ENCODE measurements at regions not wholly inside any gene's neighbourhood (a gene's known extent, or its start where the extent isn't known, plus 50 kb on each side); places are given as distances from the start of the nearest gene placed in this dataset.
A peak's percentile ranks its signal among the peaks of the same experiment; 100 is the strongest.

DNA sequence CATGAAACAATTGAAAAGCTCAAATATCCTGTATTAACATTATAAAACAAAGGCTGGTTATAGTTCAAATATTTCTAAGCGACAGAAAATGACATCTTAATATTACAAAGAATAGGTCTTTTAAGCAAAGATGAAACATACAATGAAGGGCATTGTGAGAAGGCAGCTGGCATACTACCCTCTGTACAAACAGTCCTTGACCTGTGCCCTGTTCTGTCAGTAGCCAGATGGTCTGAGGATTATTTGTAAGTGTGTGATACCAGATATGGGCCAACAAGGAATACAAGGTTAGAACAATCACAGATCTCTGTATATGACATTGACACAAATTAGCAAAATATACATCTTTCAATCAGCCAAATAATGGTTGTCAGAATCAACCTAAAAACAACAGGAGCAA, 1350.4 kb downstream of the AMY1C start:
- no peak for TF ChIP-seq POLR2A (IDR thresholded peaks at IDR 0.05; ENCODE audit: low read depth, low read length)
- FAIRE-seq: no peak
- no peak for DNase-seq (ENCODE audit: insufficient read length, low spot score)

DNA sequence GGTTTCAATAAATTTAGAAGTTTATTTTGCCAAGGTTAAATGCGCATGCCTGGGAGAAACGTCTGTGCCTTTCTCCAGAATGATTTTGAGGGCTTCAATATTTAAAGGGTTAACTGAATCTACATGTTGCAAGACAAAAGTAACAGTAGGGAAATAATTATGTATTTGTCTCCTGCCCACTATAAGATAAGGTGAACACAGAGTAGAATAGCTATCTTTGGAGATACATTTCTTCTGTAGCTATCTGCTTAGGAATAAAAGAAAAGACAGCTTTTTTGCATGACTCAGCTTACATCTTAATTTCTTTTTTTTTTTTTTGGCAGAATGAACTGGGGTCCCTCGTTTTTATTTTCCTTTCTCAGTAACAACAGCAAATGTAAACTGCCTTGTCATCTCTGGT, 1351.6 kb downstream of the AMY1C start:
- no peak for TF ChIP-seq POLR2A (IDR thresholded peaks at IDR 0.05; ENCODE audit: low read depth, low read length)
- FAIRE-seq: no peak
- no peak for DNase-seq (ENCODE audit: insufficient read length, low spot score)

DNA sequence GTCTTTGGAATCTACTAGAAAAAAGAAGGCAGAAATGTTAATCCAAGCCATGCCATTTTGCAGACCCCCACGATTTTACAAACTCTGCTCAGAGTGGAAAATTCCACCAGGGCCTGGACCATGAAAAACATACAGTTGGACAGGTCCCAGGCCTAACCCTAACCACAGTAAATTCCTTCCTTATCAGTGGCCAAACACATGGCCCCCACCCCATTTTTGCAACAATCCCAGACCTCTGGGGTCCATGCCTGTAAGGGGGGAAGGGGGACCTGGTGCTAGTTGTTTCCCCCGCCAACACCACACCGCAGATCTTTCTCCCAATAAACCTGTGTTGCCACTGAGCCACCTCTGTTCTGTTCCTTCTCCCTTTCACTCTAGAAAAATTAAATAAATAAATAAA, 1352.7 kb downstream of the AMY1C start:
- no peak for FAIRE-seq

DNA sequence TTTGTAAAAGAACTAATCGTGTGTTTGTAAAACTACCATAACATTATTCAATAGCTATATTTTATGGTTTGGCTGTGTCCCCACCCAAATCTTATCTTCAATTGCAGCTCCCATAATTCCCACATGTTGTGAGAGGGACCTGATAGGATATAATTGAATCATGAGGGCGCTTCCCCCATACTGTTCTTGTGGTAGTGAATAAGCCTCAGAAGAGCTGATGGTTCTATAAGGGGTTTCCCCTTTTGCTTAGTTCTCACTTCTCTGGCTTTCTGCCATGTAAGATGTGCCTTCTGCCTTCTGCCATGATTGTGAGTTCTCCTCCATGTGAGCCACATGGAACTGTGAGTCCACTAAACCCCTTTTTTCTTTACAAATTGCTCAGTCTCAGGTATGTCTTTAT, 1372.3 kb downstream of the AMY1C start:
- FAIRE-seq: no peak
- no peak for DNase-seq (ENCODE audit: insufficient read length, low spot score)
- TF ChIP-seq POLR2A (IDR thresholded peaks at IDR 0.05; ENCODE audit: low read depth, low read length): no peak

More for the DNA sequence above, 1352.7 kb downstream of the AMY1C start:
- DNase-seq (ENCODE audit: insufficient read length, low spot score): no peak
- TF ChIP-seq POLR2A (IDR thresholded peaks at IDR 0.05; ENCODE audit: low read depth, low read length): no peak

DNA sequence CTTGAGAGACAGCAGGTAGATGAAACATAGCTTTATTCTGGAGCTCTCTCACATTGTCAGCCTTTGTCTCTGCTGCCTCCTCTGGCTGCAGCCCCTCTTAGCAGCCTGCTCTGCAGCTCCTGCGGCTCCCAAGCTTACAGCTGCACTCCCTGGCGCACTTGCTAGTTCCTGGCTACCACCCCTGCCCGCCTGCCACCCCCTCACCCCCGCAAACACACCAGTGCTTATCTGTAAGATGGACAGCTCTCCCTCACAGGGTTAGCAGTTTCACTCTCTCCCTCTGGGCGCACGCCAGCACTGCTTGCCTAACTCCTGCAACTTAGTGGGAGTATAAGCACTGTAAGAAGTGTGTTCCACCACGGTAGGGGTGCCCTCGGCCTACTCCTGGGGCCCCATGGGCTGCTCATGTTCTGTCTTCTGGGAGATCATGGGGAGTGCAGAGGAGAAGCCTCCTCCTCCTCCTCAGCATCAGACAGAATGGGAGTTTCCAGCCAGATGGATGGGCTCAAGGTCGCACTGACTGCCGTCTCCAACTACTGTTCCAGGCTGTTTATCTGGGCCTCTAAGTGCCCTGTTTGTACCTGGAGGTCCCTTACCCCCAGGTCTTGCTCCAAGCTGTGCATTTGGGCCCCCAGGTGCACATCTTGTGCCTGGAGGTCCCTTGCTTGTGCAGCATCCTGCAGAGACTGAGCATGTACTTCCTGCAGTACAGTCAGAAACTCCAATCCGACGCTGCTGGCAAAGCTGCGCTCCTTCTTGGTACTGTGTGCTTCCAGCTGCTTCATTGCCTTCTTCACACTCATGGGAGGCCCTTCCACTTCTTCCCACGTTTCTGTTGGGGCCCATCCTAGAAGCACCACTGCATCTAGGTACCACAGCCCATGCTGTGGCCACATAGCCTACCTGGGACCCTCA, 1388.1 kb downstream of the AMY1C start:
- no peak for TF ChIP-seq POLR2A (IDR thresholded peaks at IDR 0.05; ENCODE audit: low read depth, low read length)
- FAIRE-seq (peak; percentile 73), DNase-seq (ENCODE audit: insufficient read length, low spot score) (peak; percentile 27)

DNA sequence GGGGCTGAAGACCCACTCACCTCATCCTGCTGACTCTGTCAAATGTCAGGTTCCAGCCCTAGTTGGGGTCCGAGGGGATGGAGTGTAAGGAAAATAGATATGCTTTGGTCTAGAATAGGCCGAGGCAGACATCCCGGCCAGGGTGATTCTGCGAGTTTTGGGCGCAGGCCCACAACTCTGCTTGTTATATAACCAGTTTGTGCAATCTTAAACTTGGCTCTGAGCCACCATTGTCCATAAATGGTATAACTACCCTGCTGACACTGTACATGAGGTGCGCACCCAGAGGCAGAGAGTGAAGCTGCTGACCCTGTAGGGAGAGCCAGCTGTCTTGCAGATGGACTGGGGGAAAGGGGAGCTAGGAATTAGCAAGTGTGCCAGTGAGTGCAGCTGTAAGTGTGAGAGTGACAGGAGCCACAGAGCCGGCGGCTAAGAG, 1388.8 kb downstream of the AMY1C start:
- no peak for DNase-seq (ENCODE audit: insufficient read length, low spot score)
- FAIRE-seq: no peak

DNA sequence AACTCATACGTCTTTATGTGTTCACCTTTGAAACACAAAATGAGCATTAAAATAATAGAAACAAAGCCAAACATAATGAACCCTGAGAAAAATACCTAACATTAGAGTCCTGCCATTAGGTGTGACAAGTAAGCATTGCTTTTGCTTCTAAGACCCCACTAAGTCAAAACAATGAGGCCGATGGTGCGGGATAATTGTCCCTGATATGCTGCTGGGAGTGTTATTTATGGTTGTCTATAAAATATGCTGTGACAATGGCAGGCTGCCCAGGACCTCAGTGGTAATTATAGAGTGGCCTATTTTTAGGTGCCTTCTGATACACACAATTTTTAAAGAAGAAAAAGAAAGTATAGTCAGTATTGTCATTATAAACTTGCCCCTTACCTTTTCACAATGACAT, 1423.1 kb downstream of the AMY1C start:
- TF ChIP-seq POLR2A (IDR thresholded peaks at IDR 0.05; ENCODE audit: low read depth, low read length): no peak
- no peak for DNase-seq (ENCODE audit: insufficient read length, low spot score)
- no peak for FAIRE-seq

More for the DNA sequence above, 1388.8 kb downstream of the AMY1C start:
- TF ChIP-seq POLR2A (IDR thresholded peaks at IDR 0.05; ENCODE audit: low read depth, low read length): no peak

DNA sequence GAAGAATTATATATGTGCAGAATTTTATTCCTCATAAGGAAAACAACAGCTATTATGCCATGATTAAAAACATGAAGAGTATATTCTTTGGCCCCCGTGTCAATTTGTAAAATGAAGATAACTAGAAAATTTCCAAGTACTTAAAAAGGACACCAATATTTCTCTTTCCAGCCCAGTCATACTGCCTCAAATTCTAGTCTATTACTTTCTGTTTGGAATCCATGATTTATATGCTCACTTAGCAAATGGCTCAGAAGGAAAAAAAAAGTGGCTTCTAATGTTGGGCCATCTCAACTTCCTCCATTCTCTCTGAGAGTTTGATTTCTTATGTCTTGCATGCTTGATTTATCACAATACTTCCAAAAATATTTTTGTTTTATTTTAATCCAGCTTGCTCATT, 1431.1 kb downstream of the AMY1C start:
- DNase-seq (ENCODE audit: insufficient read length, low spot score) (no peak), FAIRE-seq (no peak)
- no peak for TF ChIP-seq POLR2A (IDR thresholded peaks at IDR 0.05; ENCODE audit: low read depth, low read length)

DNA sequence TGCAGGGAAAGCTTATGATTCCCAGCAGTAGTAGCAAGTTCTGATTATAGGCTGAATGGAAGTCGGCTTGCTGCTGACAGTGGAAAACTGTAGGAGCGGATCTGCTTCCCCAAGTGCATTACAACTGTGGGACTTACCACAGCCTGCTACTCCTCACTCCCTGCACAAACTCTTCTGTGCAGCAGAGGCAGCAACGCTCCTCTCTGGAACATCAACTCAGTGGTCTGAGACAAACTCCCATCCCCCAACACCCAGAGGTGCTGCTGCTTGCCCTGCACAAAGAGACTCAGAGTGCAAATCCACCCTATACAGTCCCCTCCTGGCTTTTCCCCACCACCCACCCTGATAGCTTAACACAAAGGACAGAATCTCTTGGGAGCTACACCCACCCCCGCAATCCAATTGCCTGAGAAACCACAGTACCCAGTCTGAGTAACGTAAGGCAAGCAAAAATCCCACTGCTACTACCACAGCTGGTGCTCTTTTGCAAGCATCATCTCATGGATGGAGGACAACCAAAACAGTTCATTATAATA, 1455.2 kb downstream of the AMY1C start:
- no peak for DNase-seq (ENCODE audit: insufficient read length, low spot score)
- no peak for FAIRE-seq
- TF ChIP-seq POLR2A (IDR thresholded peaks at IDR 0.05; ENCODE audit: low read depth, low read length): no peak

DNA sequence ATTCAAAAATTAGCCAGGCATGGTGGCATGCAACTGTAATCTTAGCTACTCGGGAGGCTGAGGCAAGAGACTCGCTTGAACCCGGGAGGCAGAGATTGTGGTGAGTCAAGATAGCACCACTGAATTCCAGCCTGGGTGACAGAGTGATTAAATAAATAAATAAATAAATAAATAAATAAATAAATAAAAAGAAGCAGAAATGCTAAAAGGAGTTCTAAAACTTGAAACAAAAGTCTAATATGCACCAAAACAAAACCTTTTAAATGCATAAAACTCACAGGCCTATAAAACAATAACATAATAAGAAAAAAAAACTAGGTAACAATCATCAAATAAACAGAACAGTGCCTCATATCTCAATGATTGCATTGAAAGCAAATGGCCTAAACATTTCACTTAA, 1458.9 kb downstream of the AMY1C start:
- TF ChIP-seq POLR2A (IDR thresholded peaks at IDR 0.05; ENCODE audit: low read depth, low read length): no peak
- FAIRE-seq: no peak

DNA sequence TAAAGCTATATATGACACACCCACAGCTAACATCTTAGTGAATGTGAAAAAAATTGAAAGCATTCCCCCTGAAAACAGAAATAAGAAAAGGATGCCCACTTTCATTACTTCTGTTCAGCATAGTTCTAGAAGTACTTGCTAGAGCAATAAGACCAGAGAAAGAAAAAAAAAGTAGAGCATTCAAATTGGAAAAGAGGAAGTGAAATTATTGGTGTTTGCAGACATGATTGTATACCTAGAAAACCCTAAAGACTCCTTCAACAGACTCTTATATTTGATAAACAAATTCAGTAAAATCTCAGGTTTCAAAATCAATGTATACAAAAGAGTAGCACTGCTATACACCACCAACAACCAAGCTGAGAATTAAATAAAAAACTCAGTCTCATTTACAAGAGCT, 1461.0 kb downstream of the AMY1C start:
- TF ChIP-seq POLR2A (IDR thresholded peaks at IDR 0.05; ENCODE audit: low read depth, low read length): no peak
- FAIRE-seq (no peak), DNase-seq (ENCODE audit: insufficient read length, low spot score) (no peak)

More for the DNA sequence above, 1458.9 kb downstream of the AMY1C start:
- no peak for DNase-seq (ENCODE audit: insufficient read length, low spot score)

DNA sequence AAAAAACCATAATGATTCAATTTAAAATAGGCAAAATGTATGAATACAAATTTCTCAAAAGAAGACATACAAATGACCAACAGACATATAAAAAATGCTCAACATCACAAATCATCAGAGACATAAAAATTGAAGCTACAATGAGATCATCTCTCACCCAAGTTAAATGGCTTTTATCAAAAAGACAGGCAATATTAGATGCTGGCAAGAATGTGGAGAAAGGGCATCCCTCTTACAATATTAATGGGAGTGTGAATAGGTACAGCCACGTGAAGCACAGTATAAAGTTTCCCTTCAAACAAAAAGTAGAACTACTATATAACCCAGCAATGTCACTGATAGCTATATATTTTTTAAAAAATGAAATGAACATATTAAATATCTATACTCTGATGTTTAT, 1481.7 kb downstream of the AMY1C start:
- DNase-seq (ENCODE audit: insufficient read length, low spot score) (no peak), FAIRE-seq (no peak)
- no peak for TF ChIP-seq POLR2A (IDR thresholded peaks at IDR 0.05; ENCODE audit: low read depth, low read length)

DNA sequence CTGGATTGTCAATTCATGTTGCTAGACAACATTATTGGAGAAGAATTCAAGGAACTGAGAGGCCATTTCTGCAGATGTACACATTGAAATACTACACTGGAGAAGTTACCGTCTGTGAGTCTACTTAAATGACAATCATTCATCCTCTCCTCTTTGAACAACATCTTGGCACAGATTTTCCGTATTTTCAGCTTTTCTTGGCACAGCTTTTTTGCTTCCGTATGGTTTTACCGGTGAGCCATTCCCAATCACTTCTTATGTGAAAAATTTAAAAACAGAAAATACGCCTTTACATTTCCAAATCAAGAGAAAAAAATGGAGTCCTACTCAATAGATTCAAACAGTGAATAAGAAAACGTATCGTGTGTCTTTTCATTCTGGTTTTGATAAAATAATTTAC, 1493.7 kb downstream of the AMY1C start:
- TF ChIP-seq POLR2A (IDR thresholded peaks at IDR 0.05; ENCODE audit: low read depth, low read length): no peak
- no peak for FAIRE-seq
- DNase-seq (ENCODE audit: insufficient read length, low spot score): no peak

DNA sequence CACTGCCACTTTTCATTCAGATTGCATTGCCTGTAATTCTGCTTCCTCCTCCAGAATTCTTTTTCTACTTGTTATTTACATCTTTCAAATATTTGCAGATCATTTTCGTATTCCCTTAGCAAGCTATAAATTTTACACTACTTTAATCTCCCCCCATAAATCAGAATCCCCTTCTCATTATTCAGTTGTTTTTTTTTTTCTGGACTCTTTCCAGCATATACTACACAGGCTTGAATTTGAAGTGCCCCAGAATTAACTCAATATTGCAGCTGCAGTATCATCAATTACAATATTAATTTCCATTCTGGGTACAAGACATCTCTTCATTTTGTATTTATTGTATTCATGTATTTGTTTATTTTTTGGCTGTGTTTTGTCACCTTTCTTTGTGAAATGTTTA, 1494.3 kb downstream of the AMY1C start:
- no peak for TF ChIP-seq POLR2A (IDR thresholded peaks at IDR 0.05; ENCODE audit: low read depth, low read length)
- FAIRE-seq: no peak

DNA sequence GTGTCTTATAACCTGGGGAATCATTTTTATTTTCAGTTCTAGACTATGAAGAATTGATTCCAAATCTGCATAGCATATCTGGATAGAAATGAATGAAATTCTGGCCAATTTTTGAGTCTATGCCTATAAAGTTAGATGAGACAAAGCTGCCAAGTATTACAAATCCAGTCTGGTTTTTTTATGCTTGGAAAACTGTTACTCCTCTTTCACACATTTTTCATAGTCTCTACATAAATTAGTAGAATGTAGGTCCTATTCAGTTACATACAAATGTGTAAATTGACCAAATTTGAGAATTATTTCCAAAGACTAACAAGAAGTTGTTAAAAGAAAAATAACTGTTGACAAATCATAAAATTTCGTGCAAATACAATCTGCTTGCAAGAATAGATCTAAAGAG, 1505.2 kb downstream of the AMY1C start:
- DNase-seq (ENCODE audit: insufficient read length, low spot score): no peak

More for the DNA sequence above, 1494.3 kb downstream of the AMY1C start:
- DNase-seq (ENCODE audit: insufficient read length, low spot score): no peak

More for the DNA sequence above, 1505.2 kb downstream of the AMY1C start:
- TF ChIP-seq POLR2A (IDR thresholded peaks at IDR 0.05; ENCODE audit: low read depth, low read length): no peak
- FAIRE-seq: no peak
